Fibroblast of lung (primary cell): ENCODE measurements at regions not wholly inside any gene's neighbourhood (a gene's known extent, or its start where the extent isn't known, plus 50 kb on each side); places are given as distances from the start of the nearest gene placed in this dataset.
"Not testable (repeated sequence)": the region's sequence is repeated elsewhere in the genome, so short reads cannot be mapped to it uniquely, and the experiment has no call there.

Experiments used
- DNase-seq, 2 donors: peaks; one replicate each; pipeline versions ENCODE4 v3.0.0 to v3.0.0-alpha.2; 2010; ENCODE audit warnings: low read depth in 2 of 2
- H2AFZ ChIP-seq: 2 replicates; pipeline ENCODE4 v1.5.1; 2012; ENCODE audit warnings: low read length, control low read depth, inconsistent platforms
- H3K27ac ChIP-seq: 2 replicates; pipeline ENCODE4 v1.5.1; 2011; ENCODE audit warnings: low read length, control low read depth; ENCODE audit not compliant: insufficient read depth
- H3K27me3 ChIP-seq: 2 replicates; pipeline ENCODE4 v1.5.1; 2011; ENCODE audit warnings: mild to moderate bottlenecking, low read length; ENCODE audit not compliant: control insufficient read depth, insufficient read depth
- H3K36me3 ChIP-seq: 2 replicates; pipeline ENCODE4 v1.5.1; 2011; ENCODE audit warnings: low read length; ENCODE audit not compliant: control insufficient read depth, insufficient read depth
- H3K4me1 ChIP-seq: 2 replicates; pipeline ENCODE4 v1.5.1; 2011; ENCODE audit warnings: low read length; ENCODE audit not compliant: control insufficient read depth, insufficient read depth; ENCODE audit errors: extremely low read depth
- H3K4me2 ChIP-seq: 2 replicates; pipeline ENCODE4 v1.5.1; 2011; ENCODE audit warnings: low read length, control low read depth; ENCODE audit not compliant: insufficient read depth; ENCODE audit errors: extremely low read depth
- H3K4me3 ChIP-seq, 4 experiments: fragments of 200-600 bp in 1 of 4; sonication (generic) in 1 of 4; replicated peaks in 1 of 4; 2 replicates each; pipeline ENCODE4 v1.5.1; 2011 to 2016; ENCODE audit warnings: low read length in 4 of 4, low read depth in 3 of 4, mild to moderate bottlenecking in 3 of 4, control low read depth in 2 of 4, inconsistent platforms in 1 of 4, mixed read lengths in 1 of 4; ENCODE audit not compliant: insufficient read depth in 1 of 4; ENCODE audit errors: control extremely low read depth in 1 of 4
- H3K79me2 ChIP-seq: 2 replicates; pipeline ENCODE4 v1.5.1; 2012; ENCODE audit warnings: mild to moderate bottlenecking, low read length, inconsistent platforms; ENCODE audit not compliant: control insufficient read depth, insufficient read depth
- H3K9ac ChIP-seq: 2 replicates; pipeline ENCODE4 v1.5.1; 2011; ENCODE audit warnings: mild to moderate bottlenecking, low read length, control low read depth; ENCODE audit not compliant: insufficient read depth
- H3K9me3 ChIP-seq: 2 replicates; pipeline ENCODE4 v1.5.1; 2012; ENCODE audit warnings: low read depth, low read length; ENCODE audit not compliant: control insufficient read depth, insufficient read depth
- H4K20me1 ChIP-seq: 2 replicates; pipeline ENCODE4 v1.5.1; 2011; ENCODE audit warnings: low read length; ENCODE audit not compliant: control insufficient read depth, insufficient read depth; ENCODE audit errors: extremely low read depth
- CTCF ChIP-seq, 2 donors: IDR thresholded peaks in 1 of 2; conservative IDR thresholded peaks in 1 of 2; 1 replicate in 1 of 2; 2 replicates in 1 of 2; pipeline ENCODE4 v1.5.1; 2011 to 2012; ENCODE audit warnings: low read length in 2 of 2, control low read depth in 1 of 2, inconsistent platforms in 1 of 2, low read depth in 1 of 2, mild to moderate bottlenecking in 1 of 2
- EZH2 ChIP-seq: IDR thresholded peaks from 2 replicates; pipeline ENCODE4 v1.5.1; 2012; ENCODE audit warnings: low read length, control low read depth, mild to moderate bottlenecking; ENCODE audit errors: missing control alignments

GRCh38 chr13:44848920-44849676 is 140.2 kb downstream of the NUFIP1 start:
- TF ChIP-seq CTCF (conservative IDR thresholded peaks at IDR 0.05 in 1 of 2, IDR thresholded peaks at IDR 0.05 in 1 of 2; ENCODE audit: low read depth in 1 of 2, low read length in 2 of 2): no peak
- TF ChIP-seq EZH2: no peak
- DNase-seq: peak in 1 of 2 donors; percentile 29
- H3K79me2 ChIP-seq: no peaks in the 10 kb centered on the region
- H4K20me1 ChIP-seq: no peaks in the 10 kb centered on the region
- H3K4me1 ChIP-seq: no peaks in the 10 kb centered on the region
- H3K4me3 ChIP-seq: no peak overlapping the region
- no peaks in the 10 kb centered on the region for H3K36me3 ChIP-seq
- H3K9ac ChIP-seq: no peak overlapping the region
- H3K4me2 ChIP-seq: no peak overlapping the region
- no peak overlapping the region for H2AFZ ChIP-seq
- no peaks in the 10 kb centered on the region for H3K9me3 ChIP-seq
- H3K27ac ChIP-seq: no peak overlapping the region
- no peaks in the 10 kb centered on the region for H3K27me3 ChIP-seq

- H3K36me3 ChIP-seq, H3K4me2 ChIP-seq, H3K79me2 ChIP-seq, H2AFZ ChIP-seq, DNase-seq, H3K9me3 ChIP-seq, H3K27ac ChIP-seq, H3K4me3 ChIP-seq, H3K9ac ChIP-seq, H3K27me3 ChIP-seq, H3K4me1 ChIP-seq, H4K20me1 ChIP-seq: not testable (repeated sequence)
Measured at GRCh38 chr13:44845281-44846058, 143.8 kb downstream of the NUFIP1 start.

DNA sequence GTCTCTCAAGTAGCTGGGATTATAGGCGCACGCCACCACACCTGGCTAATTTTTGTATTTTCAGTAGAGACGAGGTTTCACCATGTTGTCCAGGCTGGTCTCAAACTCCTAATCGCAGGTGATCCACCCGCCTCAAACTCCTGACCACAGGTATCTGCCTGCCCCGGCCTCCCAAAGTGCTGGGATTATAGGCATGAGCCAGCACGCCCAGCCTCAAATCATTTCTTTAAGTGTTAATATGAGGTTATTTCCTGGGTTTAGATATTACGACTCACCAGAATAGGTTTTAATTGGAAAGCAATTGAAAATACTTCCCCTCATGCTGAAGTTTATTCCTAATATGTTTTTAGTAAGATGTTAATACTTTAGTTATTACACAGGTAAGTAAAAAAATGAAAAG is 144.5 kb downstream of the NUFIP1 start:
- TF ChIP-seq EZH2 (no peak), CTCF (conservative IDR thresholded peaks at IDR 0.05 in 1 of 2, IDR thresholded peaks at IDR 0.05 in 1 of 2; ENCODE audit: low read depth in 1 of 2, low read length in 2 of 2) (no peak)

More for the DNA sequence above, 144.5 kb downstream of the NUFIP1 start:
- Histone ChIP-seq H3K79me2 (no peaks in the 10 kb centered on the region), H3K9me3 (no peaks in the 10 kb centered on the region), H4K20me1 (no peaks in the 10 kb centered on the region), H3K27ac (no peak overlapping the region), H3K4me3 (no peak overlapping the region), H3K27me3 (no peaks in the 10 kb centered on the region), H3K4me2 (no peak overlapping the region), H3K36me3 (no peaks in the 10 kb centered on the region), H3K4me1 (peaks cover 3% of the 10 kb centered on the region), H3K9ac (no peak overlapping the region), H2AFZ (no peak overlapping the region)
- no peak for DNase-seq
